ENCODE measurements at regions not wholly inside any gene's neighbourhood (a gene's known extent, or its start where the extent isn't known, plus 50 kb on each side); places are given as distances from the start of the nearest gene placed in this dataset.
A peak's percentile ranks its signal among the peaks of the same experiment; 100 is the strongest.

- CTCF ChIA-PET: no interaction called here
Observed at GRCh38 chr17:33925649-33926048, 329.4 kb upstream of the CCL2 start.

More at GRCh38 chr17:33925649-33926048, 329.4 kb upstream of the CCL2 start:
- no peak overlapping the region for H4K8ac ChIP-seq (ENCODE audit: low read depth in 2 of 2, low read length in 2 of 2)
- BruUV-seq (replicated peaks): no TSS peak
- H3K56ac ChIP-seq (ENCODE audit: extremely low read depth, insufficient read depth, low read length): no peak overlapping the region
- H2AK5ac ChIP-seq (ENCODE audit: low read depth, low read length): no peak overlapping the region
- no peak for DNase-seq
- H2BK5ac ChIP-seq (ENCODE audit: low read depth, low read length, poor library complexity, severe bottlenecking): no peak overlapping the region
- H3K27ac ChIP-seq (ENCODE audit: insufficient read depth, low read length): no peak overlapping the region
- no peak overlapping the region for H3K14ac ChIP-seq (replicated peaks; ENCODE audit: low read depth, low read length)
- H3K36me3 ChIP-seq (ENCODE audit: control insufficient read depth, insufficient read depth, low read length): no peaks in the 10 kb centered on the region
- no peak overlapping the region for H3K4ac ChIP-seq (ENCODE audit: low read depth, low read length)
- H3K9me1 ChIP-seq (ENCODE audit: insufficient read depth, low read length): no peaks in the 10 kb centered on the region
- H4K20me1 ChIP-seq (ENCODE audit: insufficient read depth, low read length): no peaks in the 10 kb centered on the region
- no peak overlapping the region for H3K4me2 ChIP-seq (ENCODE audit: low read depth, low read length)
- no peak overlapping the region for H3K23ac ChIP-seq (ENCODE audit: low read depth, low read length)
- H4K5ac ChIP-seq (ENCODE audit: low read depth, low read length): no peak overlapping the region
- no CpG with 5 or more reads among the region's 2 CpGs for whole genome bisulfite sequencing, 2 experiments (ENCODE audit: extremely low coverage in 2 of 2, insufficient read length in 1 of 2)
- no peak overlapping the region for H2BK20ac ChIP-seq (ENCODE audit: low read depth, low read length)
- no peak overlapping the region for H2AFZ ChIP-seq (replicated peaks; ENCODE audit: low read length, poor library complexity)
- no peak overlapping the region for H2AK9ac ChIP-seq (replicated peaks; ENCODE audit: low read depth, low read length, poor library complexity)
- H3K18ac ChIP-seq (ENCODE audit: low read depth, low read length): no peak overlapping the region
- intact Hi-C loops (cut with micrococcal nuclease): no loop called here
- H3K9ac ChIP-seq (ENCODE audit: low read depth, low read length): no peak overlapping the region
- no peak overlapping the region for H3K4me3 ChIP-seq (ENCODE audit: insufficient read depth, low read depth, low read length)
- dilution Hi-C loops (cut with HindIII; ENCODE audit: low sequenced_read_pairs, unreplicated experiment): no loop called here
- no peak for TF ChIP-seq RAD21 (IDR thresholded peaks at IDR 0.05; ENCODE audit: low read length)
- TF ChIP-seq CEBPB (IDR thresholded peaks at IDR 0.05; ENCODE audit: low read depth, low read length): peak; percentile 50
- no peak for ATAC-seq (ENCODE audit: low read depth)
- POLR2A ChIA-PET (ENCODE audit: unreplicated experiment): no interaction called here
- no peaks in the 10 kb centered on the region for H3K27me3 ChIP-seq (ENCODE audit: control insufficient read depth, insufficient read depth, low read length)
- H3K79me1 ChIP-seq (ENCODE audit: low read depth in 1 of 2, low read length in 2 of 2): no peaks in the 10 kb centered on the region
- in situ Hi-C loops (cut with MboI; ENCODE audit: low sequenced_read_pairs): no loop called here
- no peaks in the 10 kb centered on the region for H3K9me3 ChIP-seq (ENCODE audit: control insufficient read depth, insufficient read depth, low read length)
- H2BK120ac ChIP-seq (ENCODE audit: low read depth, low read length): no peak overlapping the region
- H2BK15ac ChIP-seq (ENCODE audit: low read depth, low read length): no peak overlapping the region
- no peak overlapping the region for H4K91ac ChIP-seq (ENCODE audit: insufficient read depth, low read depth, low read length)
- no peaks in the 10 kb centered on the region for H3K4me1 ChIP-seq (ENCODE audit: control insufficient read depth, insufficient read depth, low read length)

All from IMR-90 (cell line).